Skin epidermis (tissue), 12 donors: ENCODE measurements at regions not wholly inside any gene's neighbourhood (a gene's known extent, or its start where the extent isn't known, plus 50 kb on each side); places are given as distances from the start of the nearest gene placed in this dataset.
"Not testable (repeated sequence)": the region's sequence is repeated elsewhere in the genome, so short reads cannot be mapped to it uniquely, and the experiment has no call there.

Experiments
- H3K27ac ChIP-seq, 21 experiments: fragments of 200-600 bp; sonication (generic) in 11 of 21; one replicate each; pipeline ENCODE4 v1.5.0; 2020; ENCODE audit warnings: mild to moderate bottlenecking in 3 of 21, inconsistent platforms in 2 of 21, moderate library complexity in 2 of 21
- H3K4me3 ChIP-seq, 7 experiments: fragments of 200-600 bp; sonication (generic) in 2 of 7; one replicate each; pipeline ENCODE4 v1.5.0; 2020; ENCODE audit warnings: inconsistent platforms in 2 of 7, mild to moderate bottlenecking in 2 of 7, moderate library complexity in 1 of 7

- Histone ChIP-seq H3K4me3 (no peak overlapping the region), H3K27ac (no peak overlapping the region)
Observed at GRCh38 chr22:27240298-27241075, 561.1 kb downstream of the MN1 start.

- no peak overlapping the region for H3K4me3 ChIP-seq
- H3K27ac ChIP-seq, result no peak overlapping the region
Observed at GRCh38 chr22:27241430-27242321, 559.9 kb downstream of the MN1 start.

- Histone ChIP-seq H3K27ac (peak overlapping the region in 2 of 21 experiments; percentile 14 to 48), H3K4me3 (no peak overlapping the region)
Observed at GRCh38 chr22:27242474-27242873, 559.1 kb downstream of the MN1 start.

GRCh38 chr22:27242917-27243589, 558.5 kb downstream of the MN1 start:
- Histone ChIP-seq H3K4me3 (no peak overlapping the region), H3K27ac (peak overlapping the region in 1 of 21 experiments; percentile 48)

- no peak overlapping the region for H3K27ac ChIP-seq
- H3K4me3 ChIP-seq, result no peak overlapping the region
Observed at GRCh38 chr22:27244328-27244727, 557.2 kb downstream of the MN1 start.

GRCh38 chr22:27245056-27245455, 556.5 kb downstream of the MN1 start:
- no peak overlapping the region for H3K27ac ChIP-seq
- no peak overlapping the region for H3K4me3 ChIP-seq

GRCh38 chr22:27246558-27246957, 555.0 kb downstream of the MN1 start:
- H3K4me3 ChIP-seq, result no peak overlapping the region
- no peak overlapping the region for H3K27ac ChIP-seq

- H3K27ac ChIP-seq, result peak overlapping the region in 3 of 21 experiments; percentile 5 to 49 (median 11)
- H3K4me3 ChIP-seq, result no peak overlapping the region
Observed at GRCh38 chr22:27247701-27248434, 553.7 kb downstream of the MN1 start.

- Histone ChIP-seq H3K4me3 (no peak overlapping the region), H3K27ac (no peak overlapping the region)
Observed at GRCh38 chr22:27250418-27250817, 551.1 kb downstream of the MN1 start.

GRCh38 chr22:27250886-27251285, 550.7 kb downstream of the MN1 start:
- Histone ChIP-seq H3K27ac (no peak overlapping the region), H3K4me3 (no peak overlapping the region)

- no peak overlapping the region for H3K27ac ChIP-seq
- H3K4me3 ChIP-seq, result no peak overlapping the region
Observed at GRCh38 chr22:27251563-27251962, 550.0 kb downstream of the MN1 start.

- H3K4me3 ChIP-seq, result no peak overlapping the region
- H3K27ac ChIP-seq, result no peak overlapping the region
Observed at GRCh38 chr22:27252282-27253049, 549.1 kb downstream of the MN1 start.

GRCh38 chr22:27253108-27253902, 548.3 kb downstream of the MN1 start:
- H3K4me3 ChIP-seq, result no peak overlapping the region
- no peak overlapping the region for H3K27ac ChIP-seq

GRCh38 chr22:27254063-27254462, 547.5 kb downstream of the MN1 start:
- H3K4me3 ChIP-seq, H3K27ac ChIP-seq: not testable (repeated sequence)

GRCh38 chr22:27255580-27255979, 546.0 kb downstream of the MN1 start:
- H3K27ac ChIP-seq, result no peak overlapping the region
- no peak overlapping the region for H3K4me3 ChIP-seq

GRCh38 chr22:27257987-27258386, 543.6 kb downstream of the MN1 start:
- Histone ChIP-seq H3K4me3 (no peak overlapping the region), H3K27ac (no peak overlapping the region)

GRCh38 chr22:27258616-27259172, 542.9 kb downstream of the MN1 start:
- Histone ChIP-seq H3K27ac (no peak overlapping the region), H3K4me3 (no peak overlapping the region)

- no peak overlapping the region for H3K27ac ChIP-seq
- H3K4me3 ChIP-seq, result no peak overlapping the region
Observed at GRCh38 chr22:27259433-27259832, 542.1 kb downstream of the MN1 start.
